GM12872 (cell line): ENCODE measurements at regions not wholly inside any gene's neighbourhood (a gene's known extent, or its start where the extent isn't known, plus 50 kb on each side); places are given as distances from the start of the nearest gene placed in this dataset.

ENCODE experiments used
- CTCF ChIP-seq: IDR thresholded peaks from 3 replicates; pipeline ENCODE4 v1.5.1; 2011; ENCODE audit warnings: low read depth, mild to moderate bottlenecking, low read length, moderate library complexity; ENCODE audit not compliant: insufficient read depth

GRCh38 chr15:95653361-95653805 lies 677.1 kb upstream of the NR2F2 start:
- TF ChIP-seq CTCF: no peak

GRCh38 chr15:95655089-95655607 lies 675.4 kb upstream of the NR2F2 start:
- TF ChIP-seq CTCF: no peak

GRCh38 chr15:95656595-95656994 lies 673.9 kb upstream of the NR2F2 start:
- no peak for TF ChIP-seq CTCF

- TF ChIP-seq CTCF: no peak
Observed at GRCh38 chr15:95658799-95659198, 671.7 kb upstream of the NR2F2 start.

- TF ChIP-seq CTCF: no peak
Observed at GRCh38 chr15:95659656-95660055, 670.8 kb upstream of the NR2F2 start.

- no peak for TF ChIP-seq CTCF
Observed at GRCh38 chr15:95662638-95663037, 667.9 kb upstream of the NR2F2 start.

GRCh38 chr15:95663156-95664100 lies 667.1 kb upstream of the NR2F2 start:
- TF ChIP-seq CTCF: no peak
